ENCODE measurements at regions not wholly inside any gene's neighbourhood (a gene's known extent, or its start where the extent isn't known, plus 50 kb on each side); places are given as distances from the start of the nearest gene placed in this dataset.

- H3K27ac ChIP-seq (ENCODE audit: low read depth, low read length) = no peak overlapping the region
- H3K27me3 ChIP-seq (ENCODE audit: control insufficient read depth, insufficient read depth, low read length) = no peaks in the 10 kb centered on the region
- no peaks in the 10 kb centered on the region for H3K4me1 ChIP-seq (ENCODE audit: control insufficient read depth, insufficient read depth, low read length)
- no peaks in the 10 kb centered on the region for H3K36me3 ChIP-seq (ENCODE audit: control insufficient read depth, insufficient read depth, low read length)
- no peak overlapping the region for H3K9ac ChIP-seq (ENCODE audit: low read length)
- no peak overlapping the region for H3K4me3 ChIP-seq (ENCODE audit: low read length)
Observed at GRCh38 chr1:221085701-221086375, 206.6 kb downstream of the HLX start.

GRCh38 chr1:221087919-221088318 is 208.7 kb downstream of the HLX start:
- Histone ChIP-seq H3K27ac (ENCODE audit: low read depth, low read length) (no peak overlapping the region), H3K4me1 (ENCODE audit: control insufficient read depth, insufficient read depth, low read length) (no peaks in the 10 kb centered on the region), H3K4me3 (ENCODE audit: low read length) (no peak overlapping the region), H3K36me3 (ENCODE audit: control insufficient read depth, insufficient read depth, low read length) (no peaks in the 10 kb centered on the region), H3K27me3 (ENCODE audit: control insufficient read depth, insufficient read depth, low read length) (no peaks in the 10 kb centered on the region), H3K9ac (ENCODE audit: low read length) (no peak overlapping the region)

GRCh38 chr1:221089273-221089672 is 210.0 kb downstream of the HLX start:
- H3K27ac ChIP-seq (ENCODE audit: low read depth, low read length) = no peak overlapping the region
- H3K4me1 ChIP-seq (ENCODE audit: control insufficient read depth, insufficient read depth, low read length) = no peaks in the 10 kb centered on the region
- H3K36me3 ChIP-seq (ENCODE audit: control insufficient read depth, insufficient read depth, low read length) = no peaks in the 10 kb centered on the region
- no peak overlapping the region for H3K9ac ChIP-seq (ENCODE audit: low read length)
- no peak overlapping the region for H3K4me3 ChIP-seq (ENCODE audit: low read length)
- no peaks in the 10 kb centered on the region for H3K27me3 ChIP-seq (ENCODE audit: control insufficient read depth, insufficient read depth, low read length)

- Histone ChIP-seq H3K4me3 (ENCODE audit: low read length) (no peak overlapping the region), H3K27ac (ENCODE audit: low read depth, low read length) (no peak overlapping the region), H3K9ac (ENCODE audit: low read length) (no peak overlapping the region), H3K36me3 (ENCODE audit: control insufficient read depth, insufficient read depth, low read length) (no peaks in the 10 kb centered on the region), H3K27me3 (ENCODE audit: control insufficient read depth, insufficient read depth, low read length) (no peaks in the 10 kb centered on the region), H3K4me1 (ENCODE audit: control insufficient read depth, insufficient read depth, low read length) (no peaks in the 10 kb centered on the region)
Observed at GRCh38 chr1:221089803-221090202, 210.6 kb downstream of the HLX start.

GRCh38 chr1:221093903-221094791 is 214.9 kb downstream of the HLX start:
- Histone ChIP-seq H3K9ac (ENCODE audit: low read length) (no peak overlapping the region), H3K27ac (ENCODE audit: low read depth, low read length) (no peak overlapping the region), H3K27me3 (ENCODE audit: control insufficient read depth, insufficient read depth, low read length) (no peaks in the 10 kb centered on the region), H3K4me3 (ENCODE audit: low read length) (no peak overlapping the region), H3K4me1 (ENCODE audit: control insufficient read depth, insufficient read depth, low read length) (no peaks in the 10 kb centered on the region), H3K36me3 (ENCODE audit: control insufficient read depth, insufficient read depth, low read length) (no peaks in the 10 kb centered on the region)

GRCh38 chr1:221097479-221098281 is 218.4 kb downstream of the HLX start:
- Histone ChIP-seq H3K27ac (ENCODE audit: low read depth, low read length) (no peak overlapping the region), H3K4me3 (ENCODE audit: low read length) (no peak overlapping the region), H3K36me3 (ENCODE audit: control insufficient read depth, insufficient read depth, low read length) (no peaks in the 10 kb centered on the region), H3K9ac (ENCODE audit: low read length) (no peak overlapping the region), H3K4me1 (ENCODE audit: control insufficient read depth, insufficient read depth, low read length) (no peaks in the 10 kb centered on the region), H3K27me3 (ENCODE audit: control insufficient read depth, insufficient read depth, low read length) (no peaks in the 10 kb centered on the region)

GRCh38 chr1:221098471-221099405 is 219.5 kb downstream of the HLX start:
- no peak overlapping the region for H3K9ac ChIP-seq (ENCODE audit: low read length)
- H3K36me3 ChIP-seq (ENCODE audit: control insufficient read depth, insufficient read depth, low read length) = no peaks in the 10 kb centered on the region
- no peak overlapping the region for H3K4me3 ChIP-seq (ENCODE audit: low read length)
- H3K4me1 ChIP-seq (ENCODE audit: control insufficient read depth, insufficient read depth, low read length) = no peaks in the 10 kb centered on the region
- no peak overlapping the region for H3K27ac ChIP-seq (ENCODE audit: low read depth, low read length)
- H3K27me3 ChIP-seq (ENCODE audit: control insufficient read depth, insufficient read depth, low read length) = no peaks in the 10 kb centered on the region

- no peaks in the 10 kb centered on the region for H3K4me1 ChIP-seq (ENCODE audit: control insufficient read depth, insufficient read depth, low read length)
- no peak overlapping the region for H3K4me3 ChIP-seq (ENCODE audit: low read length)
- H3K9ac ChIP-seq (ENCODE audit: low read length) = no peak overlapping the region
- H3K27me3 ChIP-seq (ENCODE audit: control insufficient read depth, insufficient read depth, low read length) = no peaks in the 10 kb centered on the region
- H3K36me3 ChIP-seq (ENCODE audit: control insufficient read depth, insufficient read depth, low read length) = no peaks in the 10 kb centered on the region
- H3K27ac ChIP-seq (ENCODE audit: low read depth, low read length) = no peak overlapping the region
Observed at GRCh38 chr1:221099747-221100595, 220.7 kb downstream of the HLX start.

- no peaks in the 10 kb centered on the region for H3K36me3 ChIP-seq (ENCODE audit: control insufficient read depth, insufficient read depth, low read length)
- no peaks in the 10 kb centered on the region for H3K27me3 ChIP-seq (ENCODE audit: control insufficient read depth, insufficient read depth, low read length)
- H3K4me3 ChIP-seq (ENCODE audit: low read length) = no peak overlapping the region
- H3K9ac ChIP-seq (ENCODE audit: low read length) = no peak overlapping the region
- no peaks in the 10 kb centered on the region for H3K4me1 ChIP-seq (ENCODE audit: control insufficient read depth, insufficient read depth, low read length)
- H3K27ac ChIP-seq (ENCODE audit: low read depth, low read length) = peak overlapping the region; percentile 17
Observed at GRCh38 chr1:221100611-221101010, 221.4 kb downstream of the HLX start.

GRCh38 chr1:221101807-221102605 is 222.8 kb downstream of the HLX start:
- no peak overlapping the region for H3K9ac ChIP-seq (ENCODE audit: low read length)
- H3K4me1 ChIP-seq (ENCODE audit: control insufficient read depth, insufficient read depth, low read length) = no peaks in the 10 kb centered on the region
- H3K36me3 ChIP-seq (ENCODE audit: control insufficient read depth, insufficient read depth, low read length) = no peaks in the 10 kb centered on the region
- H3K27ac ChIP-seq (ENCODE audit: low read depth, low read length) = no peak overlapping the region
- no peak overlapping the region for H3K4me3 ChIP-seq (ENCODE audit: low read length)
- no peaks in the 10 kb centered on the region for H3K27me3 ChIP-seq (ENCODE audit: control insufficient read depth, insufficient read depth, low read length)

Measured in rectal smooth muscle tissue (tissue), 1 donor.